Small intestine (tissue), 7 donors: ENCODE measurements at regions not wholly inside any gene's neighbourhood (a gene's known extent, or its start where the extent isn't known, plus 50 kb on each side); places are given as distances from the start of the nearest gene placed in this dataset.

ENCODE experiments used
- DNase-seq, 2 donors: peaks; one replicate each; pipeline versions ENCODE4 v3.0.0 to v3.0.0-alpha.2; 2013
- FAIRE-seq: peaks from 2 replicates; lab custom pipeline; 2012; peaks lifted over from hg19 to GRCh38; lab: Jason Lieb, UNC
- H3K27ac ChIP-seq, 3 donors: one replicate each; pipeline ENCODE4 v1.5.1; 2013; ENCODE audit warnings: low read length in 2 of 3, mild to moderate bottlenecking in 2 of 3, control low read depth in 1 of 3, inconsistent platforms in 1 of 3, low read depth in 1 of 3, moderate library complexity in 1 of 3
- H3K27me3 ChIP-seq, 3 donors: one replicate each; pipeline ENCODE4 v1.6.1; 2013; ENCODE audit warnings: low read length in 3 of 3, inconsistent platforms in 1 of 3; ENCODE audit not compliant: control insufficient read depth in 3 of 3, insufficient read depth in 3 of 3
- H3K36me3 ChIP-seq, 3 donors: one replicate each; pipeline ENCODE4 v1.6.1; 2013; ENCODE audit warnings: low read length in 3 of 3, inconsistent platforms in 1 of 3, low read depth in 1 of 3, mild to moderate bottlenecking in 1 of 3, moderate library complexity in 1 of 3; ENCODE audit not compliant: control insufficient read depth in 3 of 3, insufficient read depth in 2 of 3
- H3K4me1 ChIP-seq, 3 donors: one replicate each; pipeline ENCODE4 v1.6.1; 2013; ENCODE audit warnings: low read length in 2 of 3, inconsistent platforms in 1 of 3, low read depth in 1 of 3, mild to moderate bottlenecking in 1 of 3, moderate library complexity in 1 of 3; ENCODE audit not compliant: control insufficient read depth in 3 of 3, insufficient read depth in 2 of 3
- H3K4me3 ChIP-seq, 3 donors: one replicate each; pipeline ENCODE4 v1.5.1; 2013; ENCODE audit warnings: low read length in 3 of 3, control low read depth in 1 of 3, inconsistent platforms in 1 of 3, low read depth in 1 of 3, mild to moderate bottlenecking in 1 of 3, moderate library complexity in 1 of 3
- H3K9me3 ChIP-seq, 2 donors: one replicate each; pipeline ENCODE4 v1.6.1; 2013; ENCODE audit warnings: low read depth in 1 of 2, low read length in 1 of 2; ENCODE audit not compliant: control insufficient read depth in 2 of 2, insufficient read depth in 1 of 2
- WGBS, 3 donors: extraction: QIAGEN DNeasy Blood & Tissue Kit; methylation state at CpG; one replicate each; pipeline ENCODE4 v1.1.7; 2013; 5-methylcytosine and 5-hydroxymethylcytosine counted together
- donor health status: healthy with polysubstance abuse.
- donor health status: control.
- donor health status: control.
- donor health status: Bipolar disorder and iron deficiency.
- donor health status: healthy.

DNA sequence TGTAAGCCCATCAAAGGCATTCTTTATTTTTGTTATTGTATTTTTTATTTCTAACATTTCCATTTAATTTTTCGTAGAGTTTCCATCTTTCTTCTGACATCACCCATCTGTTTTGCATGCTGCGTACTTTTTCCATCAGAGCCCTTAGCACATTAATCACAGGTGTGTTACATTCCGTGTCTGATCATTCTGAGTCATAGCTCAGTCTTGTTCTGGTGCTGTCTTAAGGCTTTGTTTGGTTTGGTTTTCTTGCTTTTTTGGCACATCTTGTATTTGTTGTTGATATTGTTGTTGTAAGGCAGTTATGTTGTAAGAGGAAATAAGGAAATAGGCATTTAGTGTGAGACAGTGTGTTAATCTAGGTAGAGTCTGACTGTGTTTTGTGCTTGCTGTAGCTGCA lies 214.6 kb upstream of the CDH4 start:
- Histone ChIP-seq H3K27me3 (no peaks in the 10 kb centered on the region), H3K36me3 (no peaks in the 10 kb centered on the region), H3K4me3 (no peak overlapping the region), H3K4me1 (no peaks in the 10 kb centered on the region), H3K27ac (no peak overlapping the region), H3K9me3 (no peaks in the 10 kb centered on the region)
- DNase-seq: no peak
- no peak for FAIRE-seq
- WGBS, 3 donors: 71 to 83% (median 78%) methylated on average over 3 of the region's 3 CpGs

DNA sequence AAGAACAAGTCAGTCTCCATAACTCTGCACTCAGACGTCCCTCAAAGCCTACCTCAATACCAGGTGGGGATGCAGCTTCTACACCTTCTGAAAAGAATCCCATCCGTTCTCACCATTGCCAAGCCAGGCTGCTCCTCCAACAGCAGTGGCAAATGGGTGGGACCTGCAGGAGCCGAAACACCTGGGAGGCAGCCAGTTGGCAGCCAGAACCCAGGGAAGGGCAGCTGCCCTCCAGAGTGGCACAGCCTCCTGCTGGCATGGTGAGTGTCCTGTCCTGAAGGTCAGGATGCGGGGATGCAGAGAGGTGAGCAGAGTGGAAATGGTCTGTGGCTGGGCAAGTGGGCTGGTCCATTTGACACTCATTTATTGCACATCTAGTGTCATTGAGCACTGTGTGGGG lies 210.6 kb upstream of the CDH4 start:
- H3K27ac ChIP-seq: no peak overlapping the region
- H3K4me1 ChIP-seq: no peaks in the 10 kb centered on the region
- no peak for DNase-seq
- no peak overlapping the region for H3K4me3 ChIP-seq
- no peak for FAIRE-seq
- no peaks in the 10 kb centered on the region for H3K27me3 ChIP-seq
- H3K9me3 ChIP-seq: no peaks in the 10 kb centered on the region
- WGBS, 3 donors: 76 to 84% (median 79%) methylated on average over 4 of the region's 4 CpGs
- no peaks in the 10 kb centered on the region for H3K36me3 ChIP-seq

DNA sequence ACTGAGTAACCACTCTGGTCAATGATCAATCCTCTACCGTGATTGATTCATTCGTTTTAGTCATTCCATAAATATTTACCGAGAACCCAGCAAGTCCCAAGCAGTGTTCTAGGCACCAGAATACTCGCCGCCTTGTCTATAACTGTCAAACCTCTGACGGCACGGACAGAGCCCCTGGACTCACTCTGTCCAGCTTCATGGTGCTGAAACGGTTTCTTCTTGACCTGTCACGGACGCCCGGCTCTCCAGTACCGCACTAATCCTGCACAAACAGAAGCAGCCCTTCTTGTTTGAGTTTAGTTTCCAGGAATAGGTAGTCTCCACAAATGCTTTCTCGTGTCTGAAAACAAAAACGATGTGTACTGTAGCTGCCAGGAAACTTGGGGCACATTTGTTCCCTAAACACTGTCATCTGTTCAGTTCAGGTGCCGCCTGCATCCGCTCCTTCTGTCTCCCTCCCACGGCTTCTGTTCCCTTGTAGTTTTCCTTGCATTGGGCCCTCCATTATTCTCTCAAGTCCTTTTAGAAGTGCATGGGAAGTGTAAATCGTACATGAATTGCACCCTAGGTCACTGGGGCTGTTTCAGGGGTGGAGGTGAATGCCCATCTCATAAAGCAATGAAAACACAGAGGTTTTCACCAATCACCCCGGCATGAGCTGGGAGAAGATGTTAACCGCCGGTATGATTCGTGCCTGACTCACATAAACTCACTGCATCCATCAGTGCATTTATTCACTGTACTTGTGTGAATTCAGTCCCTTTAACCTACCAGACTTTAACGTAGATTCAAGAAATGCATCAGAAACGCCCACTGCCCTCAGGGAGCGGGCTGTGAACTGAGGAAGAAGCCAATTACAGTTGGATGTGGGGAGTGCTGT lies 209.3 kb upstream of the CDH4 start:
- H3K9me3 ChIP-seq: no peaks in the 10 kb centered on the region
- H3K27ac ChIP-seq: no peak overlapping the region
- no peak for DNase-seq
- no peaks in the 10 kb centered on the region for H3K4me1 ChIP-seq
- no peaks in the 10 kb centered on the region for H3K27me3 ChIP-seq
- no peaks in the 10 kb centered on the region for H3K36me3 ChIP-seq
- WGBS, 3 donors: 52 to 65% (median 57%) methylated on average over 25 of the region's 25 CpGs
- no peak overlapping the region for H3K4me3 ChIP-seq
- FAIRE-seq: no peak

DNA sequence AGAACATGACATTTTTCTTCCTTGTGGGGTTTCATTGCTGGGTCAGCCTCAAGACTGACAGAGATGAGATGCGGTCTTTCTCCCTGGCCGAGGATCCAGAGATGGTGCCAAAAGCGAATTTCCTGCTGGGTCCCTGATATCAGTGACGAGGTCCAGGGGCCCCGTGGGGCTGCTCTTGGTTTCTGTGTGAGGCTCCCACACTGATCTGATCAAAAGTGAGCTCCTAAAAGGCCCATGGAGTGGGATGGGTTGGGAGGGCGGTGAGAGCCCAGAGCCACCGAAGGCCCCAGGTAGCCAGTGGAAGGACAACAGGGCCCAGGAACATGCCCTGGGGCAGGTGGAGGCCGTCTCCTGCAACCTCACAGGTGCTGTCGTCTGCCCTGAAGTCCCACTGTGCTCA lies 208.4 kb upstream of the CDH4 start:
- DNase-seq: no peak
- Histone ChIP-seq H3K9me3 (no peaks in the 10 kb centered on the region), H3K27ac (no peak overlapping the region), H3K36me3 (no peaks in the 10 kb centered on the region), H3K4me1 (no peaks in the 10 kb centered on the region), H3K4me3 (no peak overlapping the region), H3K27me3 (no peaks in the 10 kb centered on the region)
- FAIRE-seq: no peak
- 64 to 78% (median 68%) methylated on average over 9 of the region's 9 CpGs for WGBS, 3 donors

DNA sequence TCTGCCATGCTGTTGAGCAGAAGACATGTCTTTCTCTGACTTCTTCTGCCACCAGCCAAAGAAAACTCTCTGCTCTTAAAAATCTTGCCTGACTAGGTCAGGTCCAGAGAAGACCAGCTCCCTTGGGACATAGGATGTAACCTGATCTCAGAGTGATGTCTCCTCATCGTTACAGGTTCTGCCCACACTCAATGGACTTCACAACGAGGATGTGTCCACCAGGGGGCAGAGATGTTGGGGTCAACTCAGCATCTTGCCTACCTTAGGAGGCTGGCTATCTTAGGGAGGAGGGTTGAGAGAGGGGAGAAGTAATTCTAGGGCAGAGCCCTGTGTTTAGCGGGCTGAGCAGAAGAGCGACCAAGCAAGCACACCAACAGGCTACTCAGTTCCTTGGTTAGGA lies 207.6 kb upstream of the CDH4 start:
- Histone ChIP-seq H3K36me3 (no peaks in the 10 kb centered on the region), H3K27me3 (no peaks in the 10 kb centered on the region), H3K27ac (no peak overlapping the region), H3K4me3 (no peak overlapping the region), H3K4me1 (no peaks in the 10 kb centered on the region), H3K9me3 (no peaks in the 10 kb centered on the region)
- FAIRE-seq (no peak), DNase-seq (no peak)
- 49 to 58% (median 58%) methylated on average over 4 of the region's 4 CpGs for WGBS, 3 donors

DNA sequence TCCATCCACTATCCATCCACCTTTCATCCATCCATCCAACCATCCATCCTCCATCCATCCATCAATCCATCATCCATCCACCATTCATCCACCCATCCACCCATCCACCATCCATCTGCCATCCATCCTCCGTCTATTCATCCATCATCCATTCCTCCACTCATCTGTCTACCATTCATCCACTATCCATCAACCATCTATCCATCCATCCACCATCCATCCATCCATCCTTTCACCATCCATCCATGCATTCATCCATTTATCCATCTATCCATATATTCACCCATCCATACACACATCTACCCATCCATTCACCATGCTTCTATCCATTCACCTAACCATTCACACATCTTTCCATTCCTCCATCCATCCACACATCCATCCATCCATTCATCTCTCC lies 207.0 kb upstream of the CDH4 start:
- FAIRE-seq (no peak), DNase-seq (no peak)
- no peak overlapping the region for H3K27ac ChIP-seq
- no peaks in the 10 kb centered on the region for H3K4me1 ChIP-seq
- no peak overlapping the region for H3K4me3 ChIP-seq
- H3K36me3 ChIP-seq: no peaks in the 10 kb centered on the region
- WGBS, 3 donors: 91 to 93% (median 93%) methylated on average over 1 of the region's 1 CpG
- H3K27me3 ChIP-seq: no peaks in the 10 kb centered on the region
- H3K9me3 ChIP-seq: no peaks in the 10 kb centered on the region

DNA sequence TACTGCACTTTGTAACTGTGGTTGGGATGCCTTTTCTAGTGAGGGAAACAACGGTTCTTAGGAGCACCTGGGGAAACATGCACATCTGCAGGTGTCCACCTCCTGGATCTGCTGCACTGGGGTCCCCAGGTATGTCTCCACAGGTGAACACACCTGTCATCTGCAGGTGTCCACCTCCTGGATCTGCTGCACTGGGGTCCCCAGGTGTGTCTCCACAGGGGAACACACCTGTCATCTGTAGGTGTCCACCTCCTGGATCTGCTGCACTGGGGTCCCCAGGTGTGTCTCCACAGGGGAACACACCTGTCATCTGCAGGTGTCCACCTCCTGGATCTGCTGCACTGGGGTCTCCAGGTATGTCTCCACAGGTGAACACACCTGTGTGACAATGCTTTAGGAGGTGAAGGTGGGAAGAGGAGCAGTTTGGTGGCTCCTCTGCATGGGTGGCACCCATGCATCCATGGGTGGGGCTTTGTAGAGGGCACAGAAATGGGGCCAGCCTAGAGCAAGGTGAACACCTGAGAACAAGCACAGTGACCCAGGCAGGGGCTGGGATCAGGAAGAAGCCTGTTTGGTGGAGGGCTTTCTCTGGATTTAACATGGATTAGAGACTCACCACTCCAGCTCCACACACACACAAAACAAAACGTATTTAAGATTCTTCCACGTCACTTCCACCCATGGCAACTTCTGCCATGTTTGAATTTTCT lies 206.0 kb upstream of the CDH4 start:
- H3K4me1 ChIP-seq: no peaks in the 10 kb centered on the region
- H3K36me3 ChIP-seq: no peaks in the 10 kb centered on the region
- H3K27ac ChIP-seq: no peak overlapping the region
- WGBS, 3 donors: 54 to 70% (median 55%) methylated on average over 3 of the region's 3 CpGs
- no peak overlapping the region for H3K4me3 ChIP-seq
- H3K9me3 ChIP-seq: no peaks in the 10 kb centered on the region
- DNase-seq: no peak
- no peak for FAIRE-seq
- H3K27me3 ChIP-seq: no peaks in the 10 kb centered on the region

DNA sequence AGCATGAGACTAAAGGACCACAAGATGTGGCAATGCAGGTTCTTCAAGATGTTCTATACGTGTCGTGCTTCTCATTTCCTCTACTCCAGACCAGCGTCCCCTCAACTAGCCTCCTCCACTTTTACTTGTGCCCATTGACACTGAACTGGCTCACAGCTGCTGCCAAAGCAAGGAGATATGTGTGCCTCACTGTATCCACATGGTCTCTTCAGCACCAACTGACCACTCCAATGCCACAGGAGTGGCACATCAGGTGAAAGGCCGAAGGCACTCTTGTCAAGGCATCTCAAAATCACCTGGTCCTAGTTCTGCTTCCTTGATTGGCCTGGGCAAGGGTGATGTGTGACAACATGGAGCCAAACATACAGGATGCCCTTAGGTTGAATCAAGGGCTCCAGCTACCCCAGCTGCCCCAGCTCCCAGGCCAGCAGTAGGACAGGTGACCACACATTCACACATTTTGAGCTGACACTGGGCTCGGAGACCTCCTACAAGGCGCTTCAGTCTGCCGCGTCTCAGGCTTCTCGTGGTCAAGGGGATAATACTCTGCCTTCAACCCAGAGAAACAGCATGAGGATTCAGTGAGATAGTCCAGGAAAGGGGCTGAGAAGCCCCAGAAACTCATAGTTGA lies 205.2 kb upstream of the CDH4 start:
- FAIRE-seq (no peak), DNase-seq (no peak)
- no peak overlapping the region for H3K4me3 ChIP-seq
- no peaks in the 10 kb centered on the region for H3K9me3 ChIP-seq
- no peaks in the 10 kb centered on the region for H3K27me3 ChIP-seq
- no peaks in the 10 kb centered on the region for H3K36me3 ChIP-seq
- WGBS, 3 donors: 81 to 85% (median 81%) methylated on average over 9 of the region's 9 CpGs
- H3K27ac ChIP-seq: no peak overlapping the region
- H3K4me1 ChIP-seq: no peaks in the 10 kb centered on the region
